ENCODE measurements at regions not wholly inside any gene's neighbourhood (a gene's known extent, or its start where the extent isn't known, plus 50 kb on each side); places are given as distances from the start of the nearest gene placed in this dataset.

DNA sequence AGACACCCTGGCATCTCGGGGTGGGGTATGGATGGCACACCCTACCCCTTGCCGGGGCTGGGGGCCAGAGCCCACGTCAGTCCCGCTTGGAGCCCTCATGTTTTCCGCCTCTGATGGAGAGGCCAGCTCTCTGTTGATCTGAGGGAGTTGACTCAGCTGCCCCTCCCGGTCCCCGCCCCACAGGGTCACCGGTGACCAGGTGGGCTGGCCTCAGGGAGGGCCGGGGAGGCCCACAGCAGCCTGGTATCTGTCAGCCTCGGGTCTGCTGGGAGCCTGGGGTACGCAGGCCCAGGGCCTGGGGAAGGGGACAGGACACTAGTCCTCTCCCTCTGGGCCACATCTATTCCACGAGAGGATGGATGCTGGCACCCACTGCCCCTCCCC, 109.5 kb upstream of the CIBAR2 start:
- Histone ChIP-seq H4K20me1 (ENCODE audit: insufficient read depth, low read length) (no peaks in the 10 kb centered on the region), H3K4me1 (ENCODE audit: insufficient read depth, low read length) (peaks cover 34% of the 10 kb centered on the region), H2AFZ (ENCODE audit: low read length) (no peak overlapping the region), H3K9ac (ENCODE audit: insufficient read depth, low read depth, low read length) (no peak overlapping the region), H3K4me2 (ENCODE audit: low read depth, low read length) (peak overlapping the region; percentile 49), H3K27me3 (ENCODE audit: control insufficient read depth in 1 of 2, insufficient read depth in 2 of 2, low read length in 2 of 2) (peaks cover 0 to 2% of the 10 kb centered on the region in 2 experiments; a peak in 1 of 5 replicates), H3K79me2 (ENCODE audit: insufficient read depth, low read length) (no peaks in the 10 kb centered on the region), H3K27ac (ENCODE audit: extremely low read length, insufficient read depth, low read length) (no peak overlapping the region), H3K36me3 (replicated peaks in 1 of 2; ENCODE audit: control insufficient read depth in 1 of 2, insufficient read depth in 2 of 2, low read length in 2 of 2) (no peaks in the 10 kb centered on the region), H3K4me3 (replicated peaks in 1 of 3; ENCODE audit: insufficient read depth in 1 of 3, low read depth in 2 of 3, low read length in 3 of 3) (peak overlapping the region in 1 of 3 experiments; percentile 31; a peak in 1 of 6 replicates), H3K9me3 (ENCODE audit: low read length) (no peaks in the 10 kb centered on the region)
- no peak for DNase-seq (ENCODE audit: low spot score)
- ChIA-PET CTCF (ENCODE audit: low intra/inter-chr PET ratio, low total read pairs) (no interaction called here), POLR2A (interaction anchor here (1.0 kb wide), 1 partner anchor 62 kb away, joined by 3 read pairs; no protein-coding TSS in a partner anchor)
- intact Hi-C loops (cut with micrococcal nuclease; ENCODE audit: unreplicated experiment), result no loop called here
- in situ Hi-C loops (cut with HindIII; ENCODE audit: extremely low pct_ligation_motif_present, low pct_unique_long_range_greater_than_20kb), result loop anchor here (10.0 kb wide), 1 partner anchor 97 kb away; no protein-coding TSS in a partner anchor
- FAIRE-seq, result no peak
- ATAC-seq, result peak; percentile 56
- BruUV-seq (replicated peaks), result no TSS peak
- 12% methylated on average over 5 of the region's 12 CpGs for WGBS (ENCODE audit: low lambda C conversion rate)
- TF ChIP-seq MED8 (CRISPR knock-in tag; IDR thresholded peaks at IDR 0.05; ENCODE audit: insufficient replicate concordance) (no peak), HOXA7 (CRISPR knock-in tag; IDR thresholded peaks at IDR 0.05) (no peak), ZNF644 (CRISPR knock-in tag; IDR thresholded peaks at IDR 0.05; ENCODE audit: low read depth) (no peak), CHD2 (IDR thresholded peaks at IDR 0.05; ENCODE audit: low read depth, low read length) (no peak), ZNF441 (CRISPR knock-in tag; IDR thresholded peaks at IDR 0.05; ENCODE audit: borderline replicate concordance) (no peak), KDM1A (CRISPR knock-in tag; IDR thresholded peaks at IDR 0.05) (no peak), SIX1 (CRISPR knock-in tag; IDR thresholded peaks at IDR 0.05; ENCODE audit: borderline replicate concordance) (no peak), RBM22 (optimal IDR thresholded peaks at IDR 0.05; ENCODE audit: low read length) (no peak), SAP130 (CRISPR knock-in tag; IDR thresholded peaks at IDR 0.05; ENCODE audit: low read depth) (peak; percentile 15; the same call in 1 of the 2 replicates), SP5 (CRISPR knock-in tag; IDR thresholded peaks at IDR 0.05; ENCODE audit: borderline replicate concordance, low read depth) (peak; percentile 65), AKAP8 (CRISPR knock-in tag; IDR thresholded peaks at IDR 0.05) (no peak), SIN3B (IDR thresholded peaks at IDR 0.05; ENCODE audit: low read length) (no peak), FOXK1 (CRISPR knock-in tag; IDR thresholded peaks at IDR 0.05; ENCODE audit: borderline replicate concordance, low read depth) (no peak), ASH2L (IDR thresholded peaks at IDR 0.05; ENCODE audit: insufficient read length, low read depth, low read length) (no peak), RXRA (CRISPR knock-in tag; IDR thresholded peaks at IDR 0.05) (no peak; the same call in 1 of the 2 replicates), JDP2 (CRISPR knock-in tag; IDR thresholded peaks at IDR 0.05; ENCODE audit: borderline replicate concordance) (no peak), KIAA2018 (CRISPR knock-in tag; IDR thresholded peaks at IDR 0.05; ENCODE audit: borderline replicate concordance) (no peak), ARHGAP35 (CRISPR knock-in tag; IDR thresholded peaks at IDR 0.05; ENCODE audit: borderline replicate concordance) (no peak)
- TF ChIP-seq, protein P1, sequence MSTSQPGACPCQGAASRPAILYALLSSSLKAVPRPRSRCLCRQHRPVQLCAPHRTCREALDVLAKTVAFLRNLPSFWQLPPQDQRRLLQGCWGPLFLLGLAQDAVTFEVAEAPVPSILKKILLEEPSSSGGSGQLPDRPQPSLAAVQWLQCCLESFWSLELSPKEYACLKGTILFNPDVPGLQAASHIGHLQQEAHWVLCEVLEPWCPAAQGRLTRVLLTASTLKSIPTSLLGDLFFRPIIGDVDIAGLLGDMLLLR (CRISPR knock-in tag; IDR thresholded peaks at IDR 0.05), result no peak
